ENCODE measurements at regions not wholly inside any gene's neighbourhood (a gene's known extent, or its start where the extent isn't known, plus 50 kb on each side); places are given as distances from the start of the nearest gene placed in this dataset.

DNA sequence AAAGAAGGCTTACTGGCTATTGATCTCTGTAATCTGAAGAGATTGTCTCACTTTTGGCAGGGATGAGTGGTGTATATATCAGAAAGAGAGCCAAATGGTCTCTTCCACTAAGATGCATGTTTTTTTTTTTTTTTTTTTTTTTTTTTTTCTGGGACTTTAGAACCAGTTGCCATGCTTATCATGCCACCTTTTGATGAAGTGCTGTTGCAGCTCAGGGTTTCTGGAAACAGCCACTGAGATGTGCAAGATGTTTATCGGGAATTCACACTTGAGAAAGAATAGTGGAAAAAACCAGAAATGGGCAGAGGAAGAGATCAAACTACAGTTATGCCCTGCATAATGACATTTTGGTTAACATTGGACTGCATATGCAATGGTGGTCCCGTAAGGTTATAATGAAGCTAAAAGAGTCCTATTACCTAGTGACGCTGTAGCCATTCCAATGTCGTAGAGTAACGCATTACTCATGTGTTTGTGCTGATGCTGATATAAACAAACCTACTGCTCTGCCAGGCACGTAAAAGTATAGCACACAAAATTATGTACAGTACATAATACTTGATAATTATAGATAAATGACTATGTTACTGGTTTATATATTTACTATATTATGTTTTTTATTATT lies 121.0 kb downstream of the KLF5 start:
- no peak overlapping the region for H3K27ac ChIP-seq
- ATAC-seq (ENCODE audit: insufficient number of reproducible peaks, low FRiP score, low read depth) (no peak), DNase-seq (ENCODE audit: low spot score) (no peak)
- no peaks in the 10 kb centered on the region for H3K27me3 ChIP-seq (replicated peaks; ENCODE audit: insufficient read depth)
- H3K9me3 ChIP-seq, result no peaks in the 10 kb centered on the region
- H3K4me3 ChIP-seq, result no peak overlapping the region
- no peak for TF ChIP-seq CTCF (IDR thresholded peaks at IDR 0.05)
- H3K4me1 ChIP-seq (ENCODE audit: control insufficient read depth in 1 of 2, low read depth in 2 of 2), result no peaks in the 10 kb centered on the region
- no peaks in the 10 kb centered on the region for H3K36me3 ChIP-seq

GRCh38 chr13:73177916-73178565 lies 119.2 kb downstream of the KLF5 start:
- no peaks in the 10 kb centered on the region for H3K9me3 ChIP-seq
- no peaks in the 10 kb centered on the region for H3K4me1 ChIP-seq (ENCODE audit: control insufficient read depth in 1 of 2, low read depth in 2 of 2)
- no peaks in the 10 kb centered on the region for H3K36me3 ChIP-seq
- TF ChIP-seq CTCF (IDR thresholded peaks at IDR 0.05), result no peak
- H3K27ac ChIP-seq, result no peak overlapping the region
- no peaks in the 10 kb centered on the region for H3K27me3 ChIP-seq (replicated peaks; ENCODE audit: insufficient read depth)
- no peak for DNase-seq (ENCODE audit: low spot score)
- ATAC-seq (ENCODE audit: insufficient number of reproducible peaks, low FRiP score, low read depth), result no peak
- H3K4me3 ChIP-seq, result no peak overlapping the region

- Histone ChIP-seq H3K27me3 (replicated peaks; ENCODE audit: insufficient read depth) (no peaks in the 10 kb centered on the region), H3K4me1 (ENCODE audit: control insufficient read depth in 1 of 2, low read depth in 2 of 2) (no peaks in the 10 kb centered on the region), H3K27ac (no peak overlapping the region), H3K9me3 (no peaks in the 10 kb centered on the region), H3K4me3 (no peak overlapping the region), H3K36me3 (no peaks in the 10 kb centered on the region)
- ATAC-seq (ENCODE audit: insufficient number of reproducible peaks, low FRiP score, low read depth) (no peak), DNase-seq (ENCODE audit: low spot score) (no peak)
- no peak for TF ChIP-seq CTCF (IDR thresholded peaks at IDR 0.05)
These were observed 118.2 kb downstream of the KLF5 start for GRCh38 chr13:73177017-73177416.

DNA sequence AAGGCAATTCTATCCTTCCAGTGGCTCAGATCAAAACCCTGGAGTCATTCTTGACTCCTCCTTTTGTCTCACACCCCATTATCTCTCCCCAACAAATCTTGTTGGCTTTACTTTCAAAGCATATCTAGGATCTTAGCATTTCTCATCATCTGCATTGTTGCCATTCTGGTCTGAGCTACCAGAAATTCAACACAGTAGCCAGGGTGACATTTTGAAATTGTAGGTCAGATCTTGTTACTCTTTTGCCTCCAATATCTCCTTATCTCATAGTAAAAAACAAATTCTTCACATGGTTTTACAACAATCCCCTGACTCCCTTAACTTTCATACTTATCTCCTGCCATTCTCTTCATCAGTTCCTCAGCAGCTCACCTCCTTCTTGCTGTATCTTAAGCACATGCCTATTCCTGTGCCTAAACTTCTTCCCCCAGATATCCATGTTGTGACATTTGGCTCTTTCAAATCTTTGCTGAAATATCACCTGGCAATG lies 115.8 kb downstream of the KLF5 start:
- no peak for TF ChIP-seq CTCF (IDR thresholded peaks at IDR 0.05)
- Histone ChIP-seq H3K4me3 (no peak overlapping the region), H3K9me3 (no peaks in the 10 kb centered on the region), H3K4me1 (ENCODE audit: control insufficient read depth in 1 of 2, low read depth in 2 of 2) (no peaks in the 10 kb centered on the region), H3K36me3 (no peaks in the 10 kb centered on the region), H3K27ac (no peak overlapping the region), H3K27me3 (replicated peaks; ENCODE audit: insufficient read depth) (no peaks in the 10 kb centered on the region)
- no peak for ATAC-seq (ENCODE audit: insufficient number of reproducible peaks, low FRiP score, low read depth)
- no peak for DNase-seq (ENCODE audit: low spot score)

GRCh38 chr13:73173279-73173811 lies 114.5 kb downstream of the KLF5 start:
- Histone ChIP-seq H3K9me3 (no peaks in the 10 kb centered on the region), H3K4me1 (ENCODE audit: control insufficient read depth in 1 of 2, low read depth in 2 of 2) (no peaks in the 10 kb centered on the region), H3K27ac (no peak overlapping the region), H3K36me3 (no peaks in the 10 kb centered on the region), H3K27me3 (replicated peaks; ENCODE audit: insufficient read depth) (no peaks in the 10 kb centered on the region), H3K4me3 (no peak overlapping the region)
- TF ChIP-seq CTCF (IDR thresholded peaks at IDR 0.05), result no peak
- no peak for DNase-seq (ENCODE audit: low spot score)
- no peak for ATAC-seq (ENCODE audit: insufficient number of reproducible peaks, low FRiP score, low read depth)
